LNCAP (cell line): ENCODE measurements at regions not wholly inside any gene's neighbourhood (a gene's known extent, or its start where the extent isn't known, plus 50 kb on each side); places are given as distances from the start of the nearest gene placed in this dataset.

ENCODE experiments used
- CTCF ChIP-seq: fragments of 450-650 bp; IDR thresholded peaks from 2 replicates; pipeline ENCODE4 v1.5.1; 2017; ENCODE audit warnings: mild to moderate bottlenecking

DNA sequence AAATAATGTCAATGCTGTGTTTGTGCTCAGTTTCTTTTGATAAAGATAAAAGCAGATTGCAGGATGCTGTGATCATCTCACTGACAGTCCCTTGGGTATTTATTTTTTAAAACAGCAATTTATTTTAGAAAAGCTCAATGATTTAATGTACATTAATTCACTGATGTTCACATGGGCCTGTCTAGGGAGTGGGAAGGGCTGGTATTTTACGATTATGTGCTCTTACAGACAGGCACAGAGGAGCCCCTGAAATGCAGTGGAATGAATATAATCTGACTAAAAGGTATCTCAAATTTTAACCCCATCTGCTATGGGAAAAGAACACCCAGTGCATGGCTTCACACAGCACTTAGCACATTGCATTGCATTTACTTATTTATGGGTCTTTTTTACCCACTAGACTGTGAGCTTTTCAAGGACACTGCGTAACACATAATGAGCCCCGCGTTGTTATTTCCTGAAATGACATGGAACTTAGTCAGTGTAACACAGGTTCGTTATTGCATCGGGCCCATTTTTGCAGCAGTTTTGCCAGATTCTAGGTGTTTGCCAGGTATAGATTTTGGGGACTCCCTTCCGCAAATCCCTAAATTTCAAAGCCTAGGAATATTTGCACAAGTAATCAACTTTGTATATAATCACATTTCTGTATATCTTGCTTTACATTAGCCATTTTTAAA lies 425.3 kb upstream of the FBXO33 start:
- no peak for TF ChIP-seq CTCF

GRCh38 chr14:39853441-39853840 lies 421.2 kb upstream of the FBXO33 start:
- TF ChIP-seq CTCF, result no peak

- no peak for TF ChIP-seq CTCF
Measured at GRCh38 chr14:39851202-39851601, 419.0 kb upstream of the FBXO33 start.

DNA sequence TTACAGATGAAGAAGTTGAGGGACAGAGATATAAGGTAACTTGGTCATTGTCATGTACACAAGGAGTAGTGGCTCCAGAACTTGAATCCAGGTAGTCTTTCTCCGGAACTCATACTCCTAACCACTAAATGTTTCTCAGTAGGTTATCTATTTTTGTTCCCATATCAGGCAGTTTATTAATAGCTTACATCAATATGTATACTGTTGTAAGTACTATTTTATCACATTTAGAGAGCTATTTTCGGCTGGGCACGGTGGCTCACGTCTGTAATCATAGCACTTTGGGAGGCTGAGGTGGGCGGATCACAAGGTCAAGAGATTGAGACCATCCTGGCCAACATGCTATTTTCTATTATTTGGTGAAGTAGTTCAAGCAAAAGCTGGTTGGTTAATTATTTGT lies 415.6 kb upstream of the FBXO33 start:
- no peak for TF ChIP-seq CTCF

GRCh38 chr14:39847194-39847593 lies 415.0 kb upstream of the FBXO33 start:
- no peak for TF ChIP-seq CTCF

DNA sequence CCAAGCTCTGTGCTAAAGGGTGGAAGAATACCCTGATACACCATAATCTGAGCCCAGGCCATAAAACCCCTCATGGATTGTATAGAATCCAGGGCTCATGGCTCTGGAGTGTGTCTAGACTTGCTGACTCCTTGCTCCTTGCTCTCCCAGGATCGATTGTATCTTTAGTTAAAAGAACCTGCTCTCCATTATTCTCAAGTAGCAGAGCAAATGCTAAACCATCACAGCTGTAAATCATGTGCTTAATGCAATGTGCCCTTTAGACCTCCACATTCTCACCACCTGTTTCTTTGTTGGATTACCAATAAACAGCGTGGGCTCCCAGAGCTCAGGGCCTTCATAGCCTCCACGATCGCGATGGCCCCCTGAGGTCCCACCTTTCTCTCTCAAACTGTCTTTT lies 411.6 kb upstream of the FBXO33 start:
- TF ChIP-seq CTCF, result no peak

- no peak for TF ChIP-seq CTCF
Measured at GRCh38 chr14:39841088-39841487, 408.9 kb upstream of the FBXO33 start.
